ENCODE measurements at regions not wholly inside any gene's neighbourhood (a gene's known extent, or its start where the extent isn't known, plus 50 kb on each side); places are given as distances from the start of the nearest gene placed in this dataset.

GRCh38 chrX:25531096-25531495 is 515.3 kb upstream of the ARX start (continued):
- TF ChIP-seq USF2 (IDR thresholded peaks at IDR 0.05; ENCODE audit: borderline replicate concordance, low read depth, low read length) (no peak), ZNF217 (IDR thresholded peaks at IDR 0.05) (no peak), RCOR1 (conservative IDR thresholded peaks at IDR 0.05; ENCODE audit: low read depth, low read length) (no peak), CHD4 (IDR thresholded peaks at IDR 0.05) (no peak), PML (IDR thresholded peaks at IDR 0.05; ENCODE audit: low read length) (no peak)

GRCh38 chrX:25534091-25534490 is 518.3 kb upstream of the ARX start:
- Histone ChIP-seq H3K36me3 (ENCODE audit: control insufficient read depth in 2 of 2, insufficient read depth in 2 of 2, low read length in 1 of 2) (no peaks in the 10 kb centered on the region), H3K27me3 (replicated peaks in 1 of 2; ENCODE audit: control insufficient read depth in 2 of 2, insufficient read depth in 2 of 2, low read length in 1 of 2) (no peaks in the 10 kb centered on the region), H3K9ac (ENCODE audit: control insufficient read depth, insufficient read depth, low read length) (no peak overlapping the region), H3K27ac (ENCODE audit: control insufficient read depth, insufficient read depth) (no peak overlapping the region), H2AFZ (ENCODE audit: control insufficient read depth, low read depth, low read length) (no peak overlapping the region), H3K79me2 (ENCODE audit: control insufficient read depth, insufficient read depth, low read length) (no peaks in the 10 kb centered on the region), H3K9me3 (replicated peaks; ENCODE audit: control insufficient read depth, insufficient read depth, low read length) (no peaks in the 10 kb centered on the region), H4K20me1 (ENCODE audit: control insufficient read depth, insufficient read depth) (no peaks in the 10 kb centered on the region), H3K4me1 (ENCODE audit: control insufficient read depth, insufficient read depth, low read length) (no peaks in the 10 kb centered on the region), H3K4me3 (no peak overlapping the region), H3K4me2 (ENCODE audit: control insufficient read depth, insufficient read depth) (no peak overlapping the region)
- WGBS (ENCODE audit: insufficient coverage, insufficient replicate concordance, low lambda C conversion rate, missing lambda C conversion rate): 18% methylated on average over 1 of the region's 1 CpG
- intact Hi-C loops (cut with micrococcal nuclease; ENCODE audit: unreplicated experiment) (no loop called here), in situ Hi-C loops (cut with MboI) (no loop called here)
- ChIA-PET SMC1A (ENCODE audit: uncharacterized antibody, unreplicated experiment) (no interaction called here), POLR2A (no interaction called here), CTCF (no interaction called here), RAD21 (ENCODE audit: unreplicated experiment) (no interaction called here)
- FAIRE-seq: no peak
- ATAC-seq: no peak
- TF ChIP-seq TCF3 (IDR thresholded peaks at IDR 0.05; ENCODE audit: borderline replicate concordance, insufficient read depth, low read depth, low read length): no peak
- no peak for TF ChIP-seq SIN3A (IDR thresholded peaks at IDR 0.05; ENCODE audit: low read depth, low read length)
- TF ChIP-seq MXI1 (IDR thresholded peaks at IDR 0.05; ENCODE audit: low read depth, low read length): no peak
- no peak for TF ChIP-seq POLR2AphosphoS5 (IDR thresholded peaks at IDR 0.05; ENCODE audit: low read length)
- TF ChIP-seq CEBPB (IDR thresholded peaks at IDR 0.05; ENCODE audit: borderline replicate concordance in 1 of 2, low read depth in 2 of 2, low read length in 2 of 2): no peak
- no peak for TF ChIP-seq NBN (IDR thresholded peaks at IDR 0.05)
- no peak for TF ChIP-seq ZNF207 (IDR thresholded peaks at IDR 0.05; ENCODE audit: borderline replicate concordance)
- no peak for TF ChIP-seq HCFC1 (IDR thresholded peaks at IDR 0.05; ENCODE audit: low read length)
- no peak for TF ChIP-seq FOXK2 (IDR thresholded peaks at IDR 0.05)
- no peak for TF ChIP-seq TARDBP (IDR thresholded peaks at IDR 0.05; ENCODE audit: borderline replicate concordance)
- no peak for TF ChIP-seq HDAC6 (IDR thresholded peaks at IDR 0.05; ENCODE audit: unreplicated experiment)
- TF ChIP-seq ZNF24 (IDR thresholded peaks at IDR 0.05): no peak
- TF ChIP-seq RAD51 (IDR thresholded peaks at IDR 0.05): no peak
- no peak for DNase-seq (ENCODE audit: low read depth, low spot score)
- BruUV-seq (replicated peaks): no TSS peak
